ENCODE measurements at regions not wholly inside any gene's neighbourhood (a gene's known extent, or its start where the extent isn't known, plus 50 kb on each side); places are given as distances from the start of the nearest gene placed in this dataset.

DNA sequence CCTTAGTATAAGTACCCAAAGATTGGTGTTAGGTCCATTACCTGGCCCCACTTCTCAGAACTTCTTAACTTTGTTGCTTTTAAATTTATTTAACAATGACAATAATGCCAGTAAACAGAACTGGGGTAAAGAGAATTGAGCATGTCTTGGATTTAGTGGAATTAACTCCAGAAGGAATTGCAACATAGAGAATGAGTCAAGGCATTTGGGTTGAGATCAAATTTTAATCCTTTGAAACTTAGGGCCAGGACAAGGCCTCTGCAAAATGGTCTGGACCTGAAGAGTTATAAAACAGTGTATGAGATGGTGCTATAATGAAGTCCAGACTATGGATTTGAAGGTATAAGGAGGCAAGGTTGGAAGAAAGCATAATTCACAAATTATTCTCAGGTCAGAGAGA is 1030.4 kb downstream of the SLITRK5 start:
- TF ChIP-seq CTCF (IDR thresholded peaks at IDR 0.05; ENCODE audit: low read depth, low read length, poor library complexity, severe bottlenecking) = no peak
- no peak for TF ChIP-seq EZH2phosphoT487 (IDR thresholded peaks at IDR 0.05; ENCODE audit: borderline replicate concordance, low read length)
